ENCODE measurements at regions not wholly inside any gene's neighbourhood (a gene's known extent, or its start where the extent isn't known, plus 50 kb on each side); places are given as distances from the start of the nearest gene placed in this dataset.
"Not testable (repeated sequence)": the region's sequence is repeated elsewhere in the genome, so short reads cannot be mapped to it uniquely, and the experiment has no call there.

DNA sequence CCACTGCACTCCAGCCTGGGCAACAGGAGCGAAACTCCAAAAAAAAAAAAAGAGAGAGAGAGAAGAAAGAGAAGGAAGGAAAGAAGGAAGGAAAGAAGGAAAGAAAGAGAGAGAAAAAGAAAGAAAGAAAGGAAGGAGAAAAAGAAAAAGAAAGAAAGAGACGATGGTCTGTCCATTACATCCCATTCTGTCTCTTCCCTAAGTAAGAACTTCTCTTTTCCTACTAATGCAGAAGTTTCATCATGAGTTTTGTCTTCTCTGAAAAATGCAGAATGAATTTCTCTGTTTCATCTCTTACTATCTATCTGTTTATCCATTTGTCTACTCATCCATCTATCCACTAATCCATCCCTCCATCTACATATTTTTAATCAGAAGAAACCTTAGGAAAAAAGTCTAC lies 94.9 kb upstream of the MED13 start:
- in situ Hi-C loops (cut with HindIII; ENCODE audit: low sequenced_read_pairs), result no loop called here

DNA sequence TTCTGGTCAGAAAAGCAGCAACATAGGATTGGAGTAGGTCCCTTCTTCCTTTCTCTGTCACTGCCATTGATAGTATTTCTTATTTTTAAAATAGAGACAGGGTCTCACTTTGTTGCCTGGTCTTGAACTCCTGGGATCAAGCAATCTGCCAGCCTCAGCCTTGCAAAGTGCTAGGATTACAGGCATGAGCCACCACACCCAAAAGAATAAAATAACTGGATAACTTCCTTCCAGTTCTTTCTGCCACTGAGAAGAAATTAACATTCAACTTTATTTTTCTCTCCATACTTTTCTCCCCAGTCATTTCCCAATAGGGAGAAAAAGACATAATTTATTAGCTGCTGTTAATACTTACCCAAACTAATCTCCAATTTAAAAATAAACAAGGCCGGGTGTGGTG lies 91.9 kb upstream of the MED13 start:
- in situ Hi-C loops (cut with HindIII; ENCODE audit: low sequenced_read_pairs), result no loop called here

DNA sequence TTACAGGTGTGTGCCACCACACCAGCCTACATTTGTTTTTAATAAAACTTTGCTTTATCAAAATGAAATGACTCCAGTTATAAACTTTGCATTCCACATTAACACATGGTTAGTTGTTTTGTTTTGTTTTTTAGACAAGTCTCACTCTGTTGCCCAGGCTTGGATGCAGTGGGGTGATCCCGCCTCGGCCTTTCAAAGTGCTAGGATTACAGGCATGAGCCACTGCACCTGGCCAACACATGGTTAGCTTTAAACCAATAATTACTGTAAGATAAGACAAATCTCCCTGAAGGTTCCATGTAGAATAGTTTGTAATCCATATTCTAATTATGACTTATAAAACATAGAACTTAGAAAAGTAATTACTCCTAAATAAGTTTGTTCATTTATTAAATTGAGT lies 89.8 kb upstream of the MED13 start:
- in situ Hi-C loops (cut with HindIII; ENCODE audit: low sequenced_read_pairs), result loop anchor here (5.0 kb wide), 1 partner anchor 88 kb away; the partner anchor contains the start of gene MED13

DNA sequence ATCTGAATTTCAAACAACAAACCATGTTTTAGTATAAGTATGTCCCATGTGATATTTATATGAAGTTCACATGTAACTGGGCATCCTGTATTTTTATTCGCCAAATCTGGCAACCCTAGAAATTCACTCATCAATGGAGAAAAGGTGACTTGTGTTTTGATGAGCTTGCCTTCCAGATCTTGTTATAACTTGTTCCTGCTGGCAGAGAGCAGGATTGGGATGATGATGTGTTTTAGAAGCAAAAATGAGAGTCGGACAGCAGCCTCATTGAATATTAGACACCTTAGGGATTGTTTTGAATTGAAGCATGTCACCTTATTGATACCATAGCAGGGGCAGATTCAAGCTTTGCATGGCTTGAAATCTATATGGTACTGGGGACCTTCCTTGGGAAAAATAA lies 85.4 kb upstream of the MED13 start:
- in situ Hi-C loops (cut with HindIII; ENCODE audit: low sequenced_read_pairs), result loop anchor here (5.0 kb wide), 1 partner anchor 83 kb away; the partner anchor contains the start of gene MED13

DNA sequence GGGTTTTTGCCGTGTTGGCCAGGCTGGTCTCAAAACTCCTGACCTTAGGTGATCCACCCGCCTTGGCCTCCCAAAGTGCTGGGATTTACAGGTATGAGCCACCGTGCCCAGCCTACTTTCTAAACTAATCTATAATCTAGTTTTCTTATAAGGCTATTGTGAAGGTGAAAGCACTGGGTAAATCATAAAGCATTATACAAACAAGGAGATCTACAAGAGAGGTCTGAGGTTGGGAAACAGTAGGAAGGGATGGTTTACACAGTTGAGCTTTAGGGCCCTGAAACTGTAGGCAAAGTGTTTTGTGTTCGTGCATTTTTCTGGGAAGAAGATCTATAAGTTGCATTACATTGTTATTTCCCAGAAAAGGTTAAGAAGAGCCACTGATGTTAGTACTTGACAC lies 84.9 kb upstream of the MED13 start:
- in situ Hi-C loops (cut with HindIII; ENCODE audit: low sequenced_read_pairs), result loop anchor here (5.0 kb wide), 2 partner anchors 38 to 83 kb away; partner anchors contain the start of gene MED13

DNA sequence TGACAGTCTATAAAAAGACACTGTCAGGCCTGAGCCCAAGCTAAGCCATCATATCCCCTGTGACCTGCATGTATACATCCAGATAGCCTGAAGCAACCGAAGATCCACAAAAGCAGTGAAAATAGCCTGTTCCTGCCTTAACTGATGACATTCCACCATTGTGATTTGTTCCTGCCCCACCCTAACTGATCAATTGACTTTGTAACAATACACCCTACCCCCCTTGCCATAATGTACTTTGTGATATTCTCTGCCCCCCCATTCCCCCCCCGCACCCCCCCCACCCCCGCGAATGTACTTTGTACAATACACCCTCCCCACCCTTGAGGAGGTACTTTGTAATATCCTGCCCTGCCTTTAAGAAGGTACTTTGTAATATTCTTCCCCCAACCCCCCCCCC lies 82.2 kb upstream of the MED13 start:
- in situ Hi-C loops (cut with HindIII; ENCODE audit: low sequenced_read_pairs), result loop anchor here (5.0 kb wide), 1 partner anchor 35 kb away; no protein-coding TSS in a partner anchor

DNA sequence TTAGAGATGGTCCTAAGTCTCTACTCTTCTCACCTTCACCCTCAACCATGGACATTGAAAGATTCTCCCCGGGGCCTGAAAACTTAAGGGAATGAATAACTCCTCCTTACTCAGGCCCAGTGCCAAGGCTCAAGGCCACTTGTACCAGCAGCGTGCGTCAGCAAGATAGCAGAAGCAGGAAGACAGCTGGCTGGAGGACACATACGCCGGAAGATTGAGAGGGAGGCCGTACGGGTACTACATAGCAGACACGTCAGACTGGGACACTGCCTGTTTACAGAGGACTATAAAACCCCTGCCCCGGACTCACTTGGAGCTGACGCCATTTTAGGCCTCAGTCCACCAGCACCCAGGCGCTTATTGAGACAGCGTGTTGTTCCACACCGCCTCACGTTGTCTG lies 75.8 kb upstream of the MED13 start:
- in situ Hi-C loops (cut with HindIII; ENCODE audit: low sequenced_read_pairs), result no loop called here

GRCh38 chr17:62140376-62140775 lies 75.3 kb upstream of the MED13 start:
- in situ Hi-C loops (cut with HindIII; ENCODE audit: low sequenced_read_pairs), result no loop called here

DNA sequence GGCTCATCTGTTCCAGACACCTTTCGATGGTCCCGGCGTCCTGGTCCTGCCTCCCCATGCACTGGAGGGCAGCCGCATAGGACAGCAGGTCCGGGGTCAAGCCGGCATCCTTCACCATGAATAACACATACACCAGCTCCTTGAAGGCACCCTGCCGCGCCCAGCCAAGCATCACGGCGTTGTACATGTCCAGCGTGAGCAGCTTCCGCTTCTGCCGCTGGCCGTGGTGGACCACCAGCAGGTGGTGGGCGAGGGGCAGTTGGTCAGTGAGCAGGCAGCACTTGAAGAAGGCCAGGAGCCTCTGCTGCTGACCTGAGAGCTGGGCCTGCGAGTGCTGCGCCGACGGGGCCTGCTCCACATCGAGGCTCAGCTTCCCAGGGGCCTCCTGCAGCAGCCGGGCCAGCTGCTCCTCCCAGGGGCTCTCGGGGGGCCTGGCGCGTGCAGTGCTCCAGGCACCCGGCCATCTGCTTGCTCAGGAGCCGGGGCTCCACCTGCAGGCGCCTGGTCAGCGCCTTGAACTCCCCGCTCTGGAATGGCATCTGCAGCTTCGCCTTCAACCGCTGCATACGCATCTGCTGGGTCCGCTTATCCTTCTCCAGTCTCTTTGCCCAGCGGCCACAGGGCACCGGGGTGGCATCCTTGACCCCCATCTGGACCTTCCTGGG lies 74.7 kb upstream of the MED13 start:
- in situ Hi-C loops (cut with HindIII; ENCODE audit: low sequenced_read_pairs), result not testable (repeated sequence)

DNA sequence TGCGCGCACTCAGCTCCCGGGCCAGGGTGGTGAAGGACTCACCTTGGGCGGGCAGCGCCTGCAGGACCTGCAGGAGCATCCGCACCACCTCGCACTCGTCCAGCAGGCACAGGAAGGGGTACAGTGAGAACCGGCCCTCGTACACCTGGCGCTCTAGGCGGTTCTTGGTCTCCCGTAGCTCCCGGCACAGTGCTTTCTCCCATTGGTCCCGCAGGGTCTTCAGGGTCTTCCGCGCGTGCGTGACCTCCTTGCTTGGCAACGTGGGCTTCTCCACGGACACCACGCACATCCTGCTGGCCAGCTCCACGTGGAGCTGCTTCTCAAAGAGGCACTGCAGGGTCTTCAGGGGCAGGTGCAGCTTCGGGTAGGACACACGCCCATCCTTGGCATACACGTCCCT lies 74.1 kb upstream of the MED13 start:
- in situ Hi-C loops (cut with HindIII; ENCODE audit: low sequenced_read_pairs), result no loop called here

GRCh38 chr17:62138676-62139121 lies 73.6 kb upstream of the MED13 start:
- in situ Hi-C loops (cut with HindIII; ENCODE audit: low sequenced_read_pairs), result not testable (repeated sequence)

DNA sequence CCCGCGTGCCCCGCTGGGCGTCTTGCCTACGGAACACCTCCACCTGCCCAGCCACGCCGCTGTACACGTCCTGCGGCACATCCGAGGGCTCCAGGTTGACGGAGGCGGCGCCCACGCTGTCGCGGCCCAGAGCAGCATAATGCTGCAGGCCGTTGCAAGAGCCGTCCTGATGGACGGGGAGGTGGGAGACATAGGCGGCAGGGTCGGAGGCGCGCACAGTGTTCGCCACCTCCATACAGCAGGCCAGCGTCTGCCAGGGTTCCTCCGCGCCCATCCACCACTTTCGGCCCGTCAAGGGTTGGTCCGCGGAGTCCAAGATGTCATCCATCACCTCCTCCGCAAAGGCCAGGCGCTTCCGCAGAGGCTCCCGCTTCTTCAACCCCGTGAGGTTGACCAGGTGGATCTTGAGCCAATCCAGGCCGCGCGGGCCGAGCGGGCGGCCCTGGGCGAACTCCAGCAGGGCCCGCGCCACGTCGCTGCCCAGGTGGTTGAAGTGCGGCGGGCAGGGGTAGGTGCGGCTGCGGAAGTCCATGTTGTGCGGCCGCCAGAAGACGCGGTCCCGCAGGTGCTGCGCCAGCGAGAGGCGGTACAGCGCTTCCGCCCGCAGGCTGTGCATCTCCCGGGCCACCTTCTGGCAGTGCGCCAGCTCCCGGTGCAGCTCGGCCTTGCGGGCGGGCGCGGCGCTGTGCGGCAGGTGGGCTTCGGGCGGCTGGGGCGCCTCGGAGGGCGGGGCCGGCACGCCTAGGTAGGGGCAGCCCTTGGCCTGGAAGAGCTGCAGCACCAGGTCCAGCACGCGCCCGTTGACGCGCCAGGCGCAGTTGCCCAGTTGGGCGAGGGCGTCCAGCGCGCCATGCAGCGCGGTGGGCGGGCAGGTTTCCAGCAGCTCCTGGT lies 72.9 kb upstream of the MED13 start:
- in situ Hi-C loops (cut with HindIII; ENCODE audit: low sequenced_read_pairs), result not testable (repeated sequence)

DNA sequence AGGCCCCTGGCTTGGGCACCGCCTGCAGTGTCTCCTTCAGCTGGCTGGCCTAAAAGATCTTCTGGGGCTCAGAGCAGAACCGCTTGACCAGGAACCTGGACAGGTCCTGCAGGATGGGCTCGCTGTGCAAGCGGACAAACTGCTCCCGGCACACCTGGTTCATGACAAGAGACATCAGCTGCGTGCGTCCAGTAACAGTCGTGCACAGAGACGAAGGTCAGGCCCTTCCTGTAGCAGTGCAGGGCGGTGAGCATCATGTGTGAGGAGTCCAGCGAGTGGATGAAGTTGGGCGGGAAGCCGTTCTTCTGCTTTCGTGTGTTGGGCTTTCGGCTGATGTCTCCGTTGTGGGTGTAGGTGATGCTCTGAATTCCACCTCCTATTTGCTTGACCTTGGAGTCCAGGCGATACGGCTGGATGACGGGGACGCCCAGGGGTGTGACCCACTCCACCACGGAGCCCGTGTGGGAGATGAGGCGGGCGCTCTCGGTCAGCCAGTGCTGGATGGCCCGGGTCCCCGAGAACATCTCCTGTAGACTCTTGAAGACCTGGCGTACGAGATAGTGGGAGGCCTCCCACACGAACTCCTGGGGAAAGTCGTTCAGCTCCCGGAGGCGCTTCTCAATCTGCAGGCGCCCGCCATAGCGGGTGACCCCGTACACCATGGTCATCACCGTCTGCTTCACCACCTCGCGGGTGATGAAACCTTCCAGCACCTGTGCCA lies 72.1 kb upstream of the MED13 start:
- in situ Hi-C loops (cut with HindIII; ENCODE audit: low sequenced_read_pairs), result not testable (repeated sequence)

DNA sequence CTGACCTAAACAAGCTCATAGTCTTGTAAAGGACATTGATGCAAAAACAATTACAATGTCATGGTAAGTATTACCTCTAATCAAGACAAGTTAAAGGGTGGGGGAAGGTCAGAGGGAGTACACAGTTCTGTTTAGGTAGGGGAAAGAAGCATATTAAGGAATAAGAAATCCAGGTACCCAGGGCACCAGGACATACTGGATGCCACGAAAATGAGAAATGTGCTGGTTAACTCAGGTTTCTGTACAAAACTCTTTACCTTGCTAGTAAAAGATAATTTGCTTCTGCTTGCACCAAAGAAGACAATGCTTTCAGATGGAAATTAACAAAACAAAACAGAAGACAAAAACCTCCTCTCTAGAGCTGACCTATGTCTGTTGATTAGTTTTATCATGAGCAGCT lies 70.7 kb upstream of the MED13 start:
- in situ Hi-C loops (cut with HindIII; ENCODE audit: low sequenced_read_pairs), result no loop called here

DNA sequence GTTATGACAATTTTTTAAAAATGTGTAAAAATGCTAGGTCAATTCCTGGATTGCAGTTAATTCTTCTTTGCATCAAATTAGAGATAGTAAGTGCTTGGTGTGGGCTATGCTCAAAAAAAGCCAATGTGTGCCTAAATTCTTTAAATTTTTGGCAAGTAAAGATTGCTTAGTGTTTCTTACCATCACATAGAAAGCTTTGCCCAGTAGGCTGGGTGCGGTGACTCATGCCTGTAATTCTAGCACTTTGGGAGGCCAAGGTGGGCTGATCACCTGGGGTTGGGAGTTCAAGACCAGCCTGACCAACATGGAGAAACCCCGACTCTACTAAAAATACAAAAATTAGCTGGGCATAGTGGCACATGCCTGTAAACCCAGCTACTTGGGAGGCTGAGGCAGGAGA lies 70.0 kb upstream of the MED13 start:
- in situ Hi-C loops (cut with HindIII; ENCODE audit: low sequenced_read_pairs), result not testable (repeated sequence)

GRCh38 chr17:62134397-62134796 lies 69.3 kb upstream of the MED13 start:
- in situ Hi-C loops (cut with HindIII; ENCODE audit: low sequenced_read_pairs), result no loop called here

GRCh38 chr17:62131271-62131670 lies 66.2 kb upstream of the MED13 start:
- in situ Hi-C loops (cut with HindIII; ENCODE audit: low sequenced_read_pairs), result not testable (repeated sequence)

- in situ Hi-C loops (cut with HindIII; ENCODE audit: low sequenced_read_pairs), result no loop called here
Measured at GRCh38 chr17:62130739-62131138, 65.7 kb upstream of the MED13 start.

- in situ Hi-C loops (cut with HindIII; ENCODE audit: low sequenced_read_pairs), result no loop called here
Measured at GRCh38 chr17:62126292-62126691, 61.2 kb upstream of the MED13 start.

- in situ Hi-C loops (cut with HindIII; ENCODE audit: low sequenced_read_pairs), result no loop called here
Measured at GRCh38 chr17:62125307-62125706, 60.2 kb upstream of the MED13 start.

DNA sequence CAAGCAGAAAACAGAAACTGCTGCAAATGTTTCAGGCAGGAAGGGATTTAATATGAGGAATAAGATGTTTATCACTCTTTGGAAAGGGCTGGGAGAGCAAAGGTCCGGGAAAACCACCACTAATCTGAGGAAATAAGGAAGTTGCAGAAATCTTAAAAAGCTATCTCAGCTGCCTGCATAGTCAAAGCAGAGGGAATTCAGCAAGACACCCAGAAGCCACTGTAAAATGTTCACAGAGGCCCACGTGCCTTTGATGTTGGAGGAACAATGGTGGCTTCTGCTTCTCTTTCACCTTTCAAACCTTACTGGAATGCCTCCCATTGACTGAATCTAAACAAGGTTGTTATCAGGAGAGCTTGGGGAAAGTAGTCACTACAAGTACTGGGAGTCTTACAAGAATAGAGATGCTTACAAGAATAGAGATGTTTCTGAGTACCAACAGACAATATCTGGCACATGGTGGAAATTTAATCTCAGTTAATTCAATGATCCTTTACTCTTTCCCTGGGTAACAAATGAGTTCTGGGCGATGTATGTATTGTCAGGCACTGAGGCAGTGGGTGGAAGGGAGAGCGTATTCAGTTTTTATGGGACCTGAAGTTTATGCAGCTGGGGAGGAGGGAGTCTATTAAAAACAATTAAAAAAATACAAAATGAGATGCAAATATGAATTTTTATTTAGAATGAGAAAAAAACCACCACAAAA lies 56.1 kb upstream of the MED13 start:
- in situ Hi-C loops (cut with HindIII; ENCODE audit: low sequenced_read_pairs), result no loop called here
